Thoracic aorta (tissue), 2 donors: ENCODE measurements at regions not wholly inside any gene's neighbourhood (a gene's known extent, or its start where the extent isn't known, plus 50 kb on each side); places are given as distances from the start of the nearest gene placed in this dataset.

Source experiments
- ATAC-seq: fragments of 150-250 bp; one replicate; pipeline ENCODE4 v1.8.0; 2017; ENCODE audit warnings: low read depth; ENCODE audit not compliant: insufficient number of reproducible peaks, low FRiP score
- DNase-seq: peaks from one replicate; pipeline ENCODE4 v3.0.0-alpha.2; 2020; ENCODE audit warnings: low spot score
- H3K27ac ChIP-seq, 2 donors: fragments of 200-600 bp; sonication (generic); 1 replicate in 1 of 2; 2 replicates in 1 of 2; pipeline ENCODE4 v1.5.1; 2016; ENCODE audit warnings: mild to moderate bottlenecking in 2 of 2, moderate library complexity in 2 of 2
- H3K27me3 ChIP-seq: fragments of 200-600 bp; sonication (generic); replicated peaks from 2 replicates; pipeline ENCODE4 v1.6.0; 2016; ENCODE audit warnings: mild to moderate bottlenecking; ENCODE audit not compliant: insufficient read depth
- H3K36me3 ChIP-seq: fragments of 200-600 bp; sonication (generic); one replicate; pipeline ENCODE4 v1.5.1; 2016
- H3K4me1 ChIP-seq, 2 donors: fragments of 200-600 bp; sonication (generic); 1 replicate in 1 of 2; 2 replicates in 1 of 2; pipeline versions ENCODE4 v1.5.1 to v1.6.0; 2016; ENCODE audit warnings: low read depth in 2 of 2, mild to moderate bottlenecking in 1 of 2; ENCODE audit not compliant: control insufficient read depth in 1 of 2
- H3K4me3 ChIP-seq: fragments of 200-600 bp; sonication (generic); 2 replicates; pipeline ENCODE4 v1.5.1; 2016; ENCODE audit warnings: mild to moderate bottlenecking
- H3K9me3 ChIP-seq: fragments of 200-600 bp; sonication (generic); 2 replicates; pipeline ENCODE4 v1.5.1; 2016
- CTCF ChIP-seq: fragments of 200-600 bp; sonication (generic); IDR thresholded peaks from one replicate; pipeline ENCODE4 v1.5.1; 2019; ENCODE audit warnings: antibody characterized with exemption

- Histone ChIP-seq H3K4me3 (no peak overlapping the region), H3K36me3 (no peaks in the 10 kb centered on the region), H3K4me1 (no peaks in the 10 kb centered on the region), H3K27me3 (no peaks in the 10 kb centered on the region), H3K9me3 (no peaks in the 10 kb centered on the region), H3K27ac (no peak overlapping the region)
- TF ChIP-seq CTCF, result no peak
- DNase-seq (no peak), ATAC-seq (no peak)
Measured at GRCh38 chr3:194212161-194212844, 76.4 kb downstream of the HES1 start.

GRCh38 chr3:194212845-194213331 lies 76.9 kb downstream of the HES1 start:
- DNase-seq (no peak), ATAC-seq (no peak)
- no peaks in the 10 kb centered on the region for H3K9me3 ChIP-seq
- TF ChIP-seq CTCF, result no peak
- H3K4me3 ChIP-seq, result no peak overlapping the region
- H3K36me3 ChIP-seq, result no peaks in the 10 kb centered on the region
- H3K27ac ChIP-seq, result no peak overlapping the region
- H3K4me1 ChIP-seq, result no peaks in the 10 kb centered on the region
- H3K27me3 ChIP-seq, result no peaks in the 10 kb centered on the region

- Histone ChIP-seq H3K36me3 (no peaks in the 10 kb centered on the region), H3K27ac (no peak overlapping the region), H3K4me1 (no peaks in the 10 kb centered on the region), H3K9me3 (no peaks in the 10 kb centered on the region), H3K27me3 (no peaks in the 10 kb centered on the region), H3K4me3 (no peak overlapping the region)
- DNase-seq (no peak), ATAC-seq (no peak)
- no peak for TF ChIP-seq CTCF
Measured at GRCh38 chr3:194215392-194215791, 79.4 kb downstream of the HES1 start.

GRCh38 chr3:194218646-194219453 lies 82.9 kb downstream of the HES1 start:
- Histone ChIP-seq H3K27ac (no peak overlapping the region), H3K27me3 (no peaks in the 10 kb centered on the region), H3K4me1 (no peaks in the 10 kb centered on the region), H3K4me3 (no peak overlapping the region), H3K36me3 (no peaks in the 10 kb centered on the region), H3K9me3 (no peaks in the 10 kb centered on the region)
- DNase-seq, result no peak
- ATAC-seq, result no peak
- no peak for TF ChIP-seq CTCF

GRCh38 chr3:194219826-194220410 lies 84.0 kb downstream of the HES1 start:
- no peak for ATAC-seq

More at GRCh38 chr3:194219826-194220410, 84.0 kb downstream of the HES1 start:
- DNase-seq, result no peak
- Histone ChIP-seq H3K27me3 (no peaks in the 10 kb centered on the region), H3K4me1 (no peaks in the 10 kb centered on the region), H3K4me3 (no peak overlapping the region), H3K36me3 (no peaks in the 10 kb centered on the region), H3K9me3 (no peaks in the 10 kb centered on the region), H3K27ac (no peak overlapping the region)
- TF ChIP-seq CTCF, result no peak
